SK-N-SH (cell line): ENCODE measurements at regions not wholly inside any gene's neighbourhood (a gene's known extent, or its start where the extent isn't known, plus 50 kb on each side); places are given as distances from the start of the nearest gene placed in this dataset.

Experiments
- CTCF ChIA-PET: fragments of 300-600, 350-600 bp; formaldehyde crosslinking; extraction: SDS; loops from one replicate; lab custom pipeline; 2021; lab: Yijun Ruan, JAX
- POLR2A ChIA-PET: fragments of 350-600 bp; sonication (Branson Sonifier 250); formaldehyde crosslinking; extraction: SDS; loops from one replicate; lab custom pipeline; 2020; ENCODE audit warnings: antibody characterized with exemption, inconsistent platforms; lab: Yijun Ruan, JAX
- DNase-seq: peaks from one replicate; pipeline ENCODE4 v3.0.0; 2012
- H2AFZ ChIP-seq: fragments of 200-600 bp; sonication (generic); 2 replicates; pipeline ENCODE4 v1.8.1; 2016; ENCODE audit warnings: antibody characterized with exemption, mild to moderate bottlenecking, low read depth
- H3F3A ChIP-seq: fragments of 200-600 bp; sonication (generic); replicated peaks from 2 replicates; pipeline ENCODE3; 2016; ENCODE audit warnings: antibody characterized with exemption, mild to moderate bottlenecking; ENCODE audit not compliant: insufficient read depth
- H3K27ac ChIP-seq, 2 experiments: fragments of 200-500 bp in 1 of 2; fragments of 200-600 bp in 1 of 2; sonication (Bioruptor generic) in 1 of 2; sonication (generic), shearing (Covaris generic) in 1 of 2; 2 replicates each; pipeline versions ENCODE4 v1.5.1 to v1.6.1; 2014 to 2016; ENCODE audit warnings: low read depth in 2 of 2, inconsistent platforms in 1 of 2, low read length in 1 of 2, mild to moderate bottlenecking in 1 of 2, mixed read lengths in 1 of 2
- H3K27me3 ChIP-seq: fragments of 200-600 bp; sonication (generic), shearing (Covaris generic); 2 replicates; pipeline ENCODE4 v1.6.1; 2016; ENCODE audit warnings: mixed run types; ENCODE audit not compliant: insufficient read depth
- H3K36me3 ChIP-seq, 2 experiments: fragments of 200-500 bp in 1 of 2; fragments of 200-600 bp in 1 of 2; sonication (Bioruptor generic) in 1 of 2; sonication (generic) in 1 of 2; replicated peaks in 1 of 2; 2 replicates each; pipeline versions ENCODE3 to v1.5.1; 2014 to 2016; ENCODE audit warnings: low read length in 1 of 2, mild to moderate bottlenecking in 1 of 2; ENCODE audit not compliant: insufficient read depth in 2 of 2, control insufficient read depth in 1 of 2
- H3K4me1 ChIP-seq, 2 experiments: fragments of 200-500 bp in 1 of 2; fragments of 200-600 bp in 1 of 2; sonication (Bioruptor generic) in 1 of 2; sonication (generic), shearing (Covaris generic) in 1 of 2; 2 replicates each; pipeline versions ENCODE4 v1.5.1 to v1.6.1; 2014 to 2016; ENCODE audit warnings: low read depth in 1 of 2, low read length in 1 of 2, mixed run types in 1 of 2; ENCODE audit not compliant: insufficient read depth in 2 of 2, control insufficient read depth in 1 of 2
- H3K4me2 ChIP-seq: fragments of 200-600 bp; sonication (generic), shearing (Covaris generic); 2 replicates; pipeline ENCODE4 v1.6.1; 2017; ENCODE audit warnings: mixed run types
- H3K4me3 ChIP-seq, 2 experiments: fragments of 200-500 bp in 1 of 2; fragments of 200-600 bp in 1 of 2; sonication (Bioruptor generic) in 1 of 2; sonication (generic), shearing (Covaris generic) in 1 of 2; 2 replicates each; pipeline versions ENCODE4 v1.5.1 to v1.8.1; 2014 to 2016; ENCODE audit warnings: low read depth in 2 of 2, inconsistent platforms in 1 of 2, low read length in 1 of 2, mild to moderate bottlenecking in 1 of 2, mixed read lengths in 1 of 2, moderate library complexity in 1 of 2
- H3K79me2 ChIP-seq: fragments of 200-600 bp; sonication (generic); 2 replicates; pipeline ENCODE4 v1.8.1; 2017; ENCODE audit warnings: mild to moderate bottlenecking; ENCODE audit not compliant: insufficient read depth
- H3K9ac ChIP-seq: fragments of 200-600 bp; sonication (generic); 2 replicates; pipeline ENCODE4 v1.6.1; 2017; ENCODE audit warnings: mixed run types
- H3K9me2 ChIP-seq: fragments of 200-600 bp; sonication (generic); 2 replicates; pipeline ENCODE4 v1.6.1; 2017; ENCODE audit warnings: mixed run types
- H3K9me3 ChIP-seq: fragments of 200-600 bp; sonication (generic); 2 replicates; pipeline ENCODE4 v1.6.1; 2017; ENCODE audit warnings: mixed run types, mild to moderate bottlenecking, moderate library complexity
- H4K20me1 ChIP-seq: fragments of 200-600 bp; sonication (generic); 2 replicates; pipeline ENCODE4 v1.6.1; 2017; ENCODE audit warnings: mild to moderate bottlenecking, mixed run types; ENCODE audit not compliant: insufficient read depth
- CHD2 ChIP-seq: fragments of 150-350 bp; IDR thresholded peaks from 2 replicates; pipeline ENCODE4 v1.6.1; 2018; ENCODE audit warnings: low read length; ENCODE audit not compliant: partially characterized antibody
- ELF1 ChIP-seq: IDR thresholded peaks from 2 replicates; pipeline ENCODE4 v1.4.0; 2012
- FOSL2 ChIP-seq: IDR thresholded peaks from 2 replicates; pipeline ENCODE4 v1.4.0; 2012; ENCODE audit warnings: low read depth, mild to moderate bottlenecking, moderate library complexity, borderline replicate concordance
- FOXM1 ChIP-seq: IDR thresholded peaks from 2 replicates; pipeline ENCODE4 v1.4.0; 2012; ENCODE audit warnings: low read depth, mild to moderate bottlenecking
- GATA2 ChIP-seq: sonication (generic); formaldehyde crosslinking; IDR thresholded peaks from 2 replicates; pipeline ENCODE4 v1.5.0; 2020; ENCODE audit warnings: mild to moderate bottlenecking, missing genetic modification reagents
- JUND ChIP-seq: IDR thresholded peaks from 2 replicates; pipeline ENCODE4 v1.4.0; 2012
- MEF2A ChIP-seq: IDR thresholded peaks from 2 replicates; pipeline ENCODE4 v1.4.0; 2012; ENCODE audit warnings: low read depth, borderline replicate concordance
- MXI1 ChIP-seq: IDR thresholded peaks from 2 replicates; pipeline ENCODE4 v1.6.1; 2012; ENCODE audit warnings: mild to moderate bottlenecking, low read depth, low read length, improper control_type of control experiment
- NRF1 ChIP-seq: IDR thresholded peaks from 2 replicates; pipeline ENCODE4 v1.6.1; 2012; ENCODE audit warnings: low read depth, mild to moderate bottlenecking, low read length
- POLR2AphosphoS5 ChIP-seq: IDR thresholded peaks from 2 replicates; pipeline ENCODE4 v1.6.1; 2012; ENCODE audit warnings: low read depth, low read length
- RCOR1 ChIP-seq: fragments of 150-350 bp; IDR thresholded peaks from 2 replicates; pipeline ENCODE4 v1.6.1; 2017; ENCODE audit warnings: antibody characterized with exemption, low read length
- RFX5 ChIP-seq: IDR thresholded peaks from 2 replicates; pipeline ENCODE4 v1.6.1; 2012; ENCODE audit warnings: mild to moderate bottlenecking, improper control_type of control experiment, low read length
- SIN3A ChIP-seq: IDR thresholded peaks from 2 replicates; pipeline ENCODE4 v1.6.1; 2012; ENCODE audit warnings: low read depth, mild to moderate bottlenecking, low read length, moderate library complexity, borderline replicate concordance
- TCF12 ChIP-seq: IDR thresholded peaks from 2 replicates; pipeline ENCODE4 v1.4.0; 2012
- YY1 ChIP-seq: IDR thresholded peaks from 2 replicates; pipeline ENCODE4 v1.4.0; 2012; ENCODE audit warnings: low read depth, mild to moderate bottlenecking
- WGBS: methylation state at CpG from one replicate; pipeline ENCODE4 v1.1.6; 2017; ENCODE audit warnings: low lambda C conversion rate; 5-methylcytosine and 5-hydroxymethylcytosine counted together
- TF ChIP-seq, protein P1 (sequence below): IDR thresholded peaks from 2 replicates; pipeline ENCODE4 v1.4.0; 2012; ENCODE audit warnings: low read depth, borderline replicate concordance

DNA sequence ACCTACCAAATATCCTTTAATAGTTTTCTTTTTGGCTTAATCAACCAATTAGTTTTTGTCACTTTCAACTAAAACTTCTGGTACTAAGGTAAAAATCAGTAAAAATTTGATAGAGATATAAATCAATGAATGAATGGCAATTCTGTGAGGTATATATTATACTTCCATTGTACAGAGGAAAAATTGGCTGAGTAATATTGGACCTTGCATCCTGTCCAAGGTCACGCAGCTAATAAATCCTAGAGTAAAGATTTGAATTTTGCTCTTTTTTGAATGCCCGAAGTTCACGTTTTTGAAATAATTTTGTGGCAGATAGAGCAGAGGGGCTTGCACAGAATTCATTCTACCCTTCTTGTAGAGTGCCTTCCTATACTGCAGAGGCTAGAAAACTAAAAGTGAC lies 81.1 kb upstream of the ZNF280D start:
- Histone ChIP-seq H3K4me3 (no peak overlapping the region), H2AFZ (no peak overlapping the region), H3K27me3 (no peaks in the 10 kb centered on the region), H3K36me3 (no peaks in the 10 kb centered on the region), H3K27ac (no peak overlapping the region), H3K9me3 (no peaks in the 10 kb centered on the region), H3K79me2 (no peaks in the 10 kb centered on the region), H3K9ac (no peak overlapping the region), H3K9me2 (no peaks in the 10 kb centered on the region), H4K20me1 (no peaks in the 10 kb centered on the region), H3K4me2 (no peak overlapping the region), H3F3A (no peaks in the 10 kb centered on the region), H3K4me1 (peaks cover 0 to 22% of the 10 kb centered on the region in 2 experiments; a peak in 2 of 4 replicates)
- no peak for TF ChIP-seq MEF2A
- no peak for TF ChIP-seq GATA2 (CRISPR knock-in tag)
- no peak for TF ChIP-seq TCF12
- TF ChIP-seq RCOR1, result no peak
- TF ChIP-seq RFX5, result no peak
- ChIA-PET POLR2A (no interaction called here), CTCF (no interaction called here)
- no peak for DNase-seq
- WGBS, result 91% methylated on average over 3 of the region's 3 CpGs

DNA sequence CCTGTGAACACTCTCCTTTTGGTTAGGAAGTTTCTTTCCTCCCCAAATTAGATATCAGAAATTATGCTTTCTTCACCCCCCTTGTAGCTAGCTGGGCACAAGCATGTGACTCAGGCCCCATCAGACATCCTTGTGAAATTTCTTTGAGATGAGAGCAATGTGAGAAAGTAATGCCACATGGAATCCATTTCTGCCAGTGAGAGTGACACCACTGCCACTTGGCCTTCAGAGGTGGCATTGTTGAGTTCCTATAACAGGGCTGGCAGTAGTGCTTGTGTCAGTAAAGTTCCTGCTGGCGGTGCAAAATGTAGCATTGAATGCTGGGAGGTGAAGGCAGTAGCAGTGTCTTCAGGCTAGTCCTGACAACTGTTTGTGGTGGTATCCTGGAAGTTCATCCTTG lies 80.7 kb upstream of the ZNF280D start:
- H3K27me3 ChIP-seq, result no peaks in the 10 kb centered on the region
- no peaks in the 10 kb centered on the region for H4K20me1 ChIP-seq
- no peaks in the 10 kb centered on the region for H3K79me2 ChIP-seq
- DNase-seq, result no peak
- no peaks in the 10 kb centered on the region for H3K9me2 ChIP-seq
- 0% methylated on average over 1 of the region's 1 CpG for WGBS
- no peak overlapping the region for H3K4me2 ChIP-seq
- H3K36me3 ChIP-seq, result no peaks in the 10 kb centered on the region
- H3K4me1 ChIP-seq, result peaks cover 0 to 22% of the 10 kb centered on the region in 2 experiments; a peak in 2 of 4 replicates
- H2AFZ ChIP-seq, result no peak overlapping the region
- ChIA-PET POLR2A (no interaction called here), CTCF (no interaction called here)
- no peaks in the 10 kb centered on the region for H3F3A ChIP-seq
- no peak for TF ChIP-seq SIN3A
- TF ChIP-seq POLR2AphosphoS5, result no peak
- TF ChIP-seq, protein P1, sequence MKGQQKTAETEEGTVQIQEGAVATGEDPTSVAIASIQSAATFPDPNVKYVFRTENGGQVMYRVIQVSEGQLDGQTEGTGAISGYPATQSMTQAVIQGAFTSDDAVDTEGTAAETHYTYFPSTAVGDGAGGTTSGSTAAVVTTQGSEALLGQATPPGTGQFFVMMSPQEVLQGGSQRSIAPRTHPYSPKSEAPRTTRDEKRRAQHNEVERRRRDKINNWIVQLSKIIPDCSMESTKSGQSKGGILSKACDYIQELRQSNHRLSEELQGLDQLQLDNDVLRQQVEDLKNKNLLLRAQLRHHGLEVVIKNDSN, result no peak
- TF ChIP-seq ELF1, result no peak
- TF ChIP-seq NRF1, result no peak
- TF ChIP-seq FOSL2, result no peak
- no peak for TF ChIP-seq RFX5
- no peak for TF ChIP-seq TCF12
- no peak for TF ChIP-seq RCOR1
- TF ChIP-seq MXI1, result no peak
- TF ChIP-seq CHD2, result no peak
- no peak for TF ChIP-seq JUND
- TF ChIP-seq GATA2 (CRISPR knock-in tag), result no peak
- TF ChIP-seq YY1, result no peak
- no peak for TF ChIP-seq FOXM1
- TF ChIP-seq, all 33 proteins: peak for 0
- Histone ChIP-seq H3K9ac (no peak overlapping the region), H3K27ac (no peak overlapping the region), H3K4me3 (no peak overlapping the region), H3K9me3 (no peaks in the 10 kb centered on the region)
